ENCODE measurements at regions not wholly inside any gene's neighbourhood (a gene's known extent, or its start where the extent isn't known, plus 50 kb on each side); places are given as distances from the start of the nearest gene placed in this dataset.
"Not testable (repeated sequence)": the region's sequence is repeated elsewhere in the genome, so short reads cannot be mapped to it uniquely, and the experiment has no call there.

DNA sequence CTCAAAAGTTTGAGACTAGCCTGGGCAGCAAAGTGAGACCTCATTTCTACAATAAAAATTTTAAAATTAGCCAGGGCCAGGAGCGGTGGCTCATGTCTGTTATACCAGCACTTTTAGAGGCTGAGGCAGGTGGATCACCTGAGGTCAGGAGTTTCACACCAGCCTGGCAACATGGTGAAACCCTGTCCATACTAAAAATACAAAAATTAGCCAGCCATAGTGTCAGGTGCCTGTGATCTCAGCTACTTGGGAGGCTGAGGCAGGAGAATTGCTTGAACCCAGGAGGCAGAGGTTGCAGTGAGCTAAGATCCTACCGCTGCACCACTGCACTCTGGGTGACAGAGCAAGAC is 85.1 kb upstream of the MAP4 start:
- DNase-seq; H3K9me3 ChIP-seq; H3K36me3 ChIP-seq; H3K27ac ChIP-seq; H3K27me3 ChIP-seq; H3K4me1 ChIP-seq; intact Hi-C loops (cut with DNase I); H3K4me3 ChIP-seq: not testable (repeated sequence)
- 92 to 100% methylated on average over 1 to 2 of the region's 2 CpGs for WGBS, 2 donors

DNA sequence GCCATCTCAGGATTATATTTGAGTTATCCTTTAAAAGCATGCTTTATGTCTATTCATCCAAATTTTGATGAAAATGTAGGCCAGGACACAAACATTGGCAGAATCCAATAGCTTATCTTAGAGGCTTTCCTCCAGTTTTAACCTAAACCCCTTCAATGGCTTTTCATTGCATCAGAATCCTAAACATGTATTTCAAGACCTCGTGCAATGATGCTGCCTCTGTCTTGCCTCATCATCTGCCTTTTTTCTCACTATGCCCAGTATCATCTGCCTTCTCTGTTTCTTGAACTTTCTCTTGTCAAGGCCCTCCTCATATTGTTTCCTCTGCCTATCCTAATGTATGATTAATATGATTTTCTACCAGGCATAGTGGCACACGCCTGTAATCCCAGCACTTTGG is 76.1 kb upstream of the MAP4 start:
- Histone ChIP-seq H3K27me3 (no peaks in the 10 kb centered on the region), H3K4me1 (peaks cover 0 to 17% (median 7%) of the 10 kb centered on the region in 3 donors), H3K9me3 (no peaks in the 10 kb centered on the region), H3K27ac (no peak overlapping the region), H3K4me3 (no peak overlapping the region), H3K36me3 (no peaks in the 10 kb centered on the region)
- TF ChIP-seq, protein P1, sequence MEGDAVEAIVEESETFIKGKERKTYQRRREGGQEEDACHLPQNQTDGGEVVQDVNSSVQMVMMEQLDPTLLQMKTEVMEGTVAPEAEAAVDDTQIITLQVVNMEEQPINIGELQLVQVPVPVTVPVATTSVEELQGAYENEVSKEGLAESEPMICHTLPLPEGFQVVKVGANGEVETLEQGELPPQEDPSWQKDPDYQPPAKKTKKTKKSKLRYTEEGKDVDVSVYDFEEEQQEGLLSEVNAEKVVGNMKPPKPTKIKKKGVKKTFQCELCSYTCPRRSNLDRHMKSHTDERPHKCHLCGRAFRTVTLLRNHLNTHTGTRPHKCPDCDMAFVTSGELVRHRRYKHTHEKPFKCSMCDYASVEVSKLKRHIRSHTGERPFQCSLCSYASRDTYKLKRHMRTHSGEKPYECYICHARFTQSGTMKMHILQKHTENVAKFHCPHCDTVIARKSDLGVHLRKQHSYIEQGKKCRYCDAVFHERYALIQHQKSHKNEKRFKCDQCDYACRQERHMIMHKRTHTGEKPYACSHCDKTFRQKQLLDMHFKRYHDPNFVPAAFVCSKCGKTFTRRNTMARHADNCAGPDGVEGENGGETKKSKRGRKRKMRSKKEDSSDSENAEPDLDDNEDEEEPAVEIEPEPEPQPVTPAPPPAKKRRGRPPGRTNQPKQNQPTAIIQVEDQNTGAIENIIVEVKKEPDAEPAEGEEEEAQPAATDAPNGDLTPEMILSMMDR (IDR thresholded peaks at IDR 0.05) = no peak
- TF ChIP-seq POLR2A (IDR thresholded peaks at IDR 0.05) = no peak
- WGBS, 2 donors = 38 to 55% methylated on average over 2 of the region's 2 CpGs
- intact Hi-C loops (cut with DNase I) = no loop called here
- no peak for DNase-seq

DNA sequence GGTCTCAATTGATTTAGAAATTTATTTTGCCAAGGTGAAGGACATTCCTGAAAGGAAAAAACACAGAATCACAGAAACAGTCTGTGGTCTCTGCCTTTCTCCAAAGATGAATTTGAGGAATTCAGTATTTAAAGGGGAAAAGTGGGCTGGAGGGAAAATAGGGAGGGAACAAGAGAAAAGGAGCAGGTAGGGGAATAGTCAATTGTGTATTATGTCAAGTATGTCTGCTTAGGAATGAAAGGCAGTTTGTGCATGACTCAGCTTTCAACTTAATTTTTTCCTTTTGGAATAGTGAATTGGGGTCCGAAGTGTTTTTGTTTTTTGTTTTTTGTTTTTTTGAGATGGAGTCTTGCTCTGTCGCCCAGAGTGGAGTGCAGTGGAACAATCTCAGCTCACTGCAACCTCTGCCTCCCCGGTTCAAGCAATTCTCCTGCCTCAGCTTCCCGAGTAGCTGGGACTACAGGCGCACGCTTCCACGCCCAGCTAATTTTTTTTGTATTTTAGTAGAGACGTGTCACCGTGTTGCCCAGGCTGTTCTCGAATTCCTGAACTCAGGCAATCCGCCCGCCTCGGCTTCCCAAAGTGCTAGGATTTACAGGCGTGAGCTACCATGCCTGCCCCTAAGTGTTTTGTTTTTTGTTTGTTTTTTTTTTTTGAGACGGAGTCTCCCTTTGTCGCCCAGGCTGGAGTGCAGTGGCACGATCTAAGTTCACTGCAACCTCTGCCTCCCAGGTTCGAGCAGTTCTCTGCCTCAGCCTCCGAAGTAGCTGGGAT is 74.1 kb upstream of the MAP4 start:
- DNase-seq = no peak
- Histone ChIP-seq H3K36me3 (no peaks in the 10 kb centered on the region), H3K27me3 (no peaks in the 10 kb centered on the region), H3K27ac (no peak overlapping the region), H3K4me3 (no peak overlapping the region), H3K9me3 (no peaks in the 10 kb centered on the region), H3K4me1 (peaks cover 13 to 36% (median 26%) of the 10 kb centered on the region in 3 donors)
- 93 to 94% methylated on average over 19 of the region's 19 CpGs for WGBS, 2 donors
- TF ChIP-seq, protein P1 (IDR thresholded peaks at IDR 0.05) = no peak
- TF ChIP-seq POLR2A (IDR thresholded peaks at IDR 0.05) = no peak
- intact Hi-C loops (cut with DNase I) = no loop called here

DNA sequence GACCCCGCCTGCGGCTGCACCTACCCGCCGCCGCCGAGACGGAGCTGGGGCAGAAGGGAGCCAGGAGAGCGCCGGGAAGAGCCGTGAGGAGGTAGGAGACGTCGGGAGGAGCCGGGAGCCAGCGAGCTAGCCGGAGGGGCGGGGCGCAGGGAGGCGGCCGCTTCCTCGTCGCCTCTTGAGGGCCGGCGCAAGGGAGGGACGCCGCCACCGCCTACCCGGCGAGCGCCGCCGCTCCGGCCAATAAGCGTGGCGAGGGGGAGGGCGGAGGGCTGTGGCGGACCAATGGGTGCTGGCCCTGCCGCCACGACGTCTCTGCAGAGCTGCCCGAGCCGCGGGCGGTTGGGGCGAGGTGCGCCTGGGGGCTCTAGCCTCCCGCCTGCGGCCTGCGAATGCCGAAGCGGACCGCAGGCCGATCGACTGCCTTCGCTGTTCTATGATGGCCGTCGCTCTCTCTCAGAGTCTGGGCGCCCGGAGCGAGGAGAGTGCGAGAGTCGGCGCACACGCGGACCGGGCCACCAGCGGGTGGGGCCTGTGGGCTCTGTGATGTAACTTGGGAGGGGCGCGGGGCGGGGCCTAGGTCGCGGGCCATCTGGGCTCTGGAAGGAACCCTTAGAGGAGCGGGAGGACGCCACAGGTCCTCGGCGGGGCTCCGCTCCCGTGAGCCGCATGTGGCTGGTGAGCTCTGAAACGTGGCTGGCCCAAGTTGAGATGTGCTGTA is 72.7 kb upstream of the MAP4 start:
- Histone ChIP-seq H3K36me3 (peaks cover 0 to 4% (median 0%) of the 10 kb centered on the region in 3 donors), H3K27ac (peak overlapping the region; percentile 97 to 100 (median 98)), H3K9me3 (no peaks in the 10 kb centered on the region), H3K27me3 (no peaks in the 10 kb centered on the region), H3K4me3 (peak overlapping the region; percentile 82 to 99 (median 94)), H3K4me1 (peaks cover 13 to 47% (median 28%) of the 10 kb centered on the region in 3 donors)
- 0% methylated on average over 11 to 28 of the region's 79 CpGs for WGBS, 2 donors
- TF ChIP-seq, protein P1 (IDR thresholded peaks at IDR 0.05) = no peak
- TF ChIP-seq POLR2A (IDR thresholded peaks at IDR 0.05) = peak in 3 of 4 donors; percentile 82 to 90 (median 83)
- intact Hi-C loops (cut with DNase I) = no loop called here
- DNase-seq = peak; percentile 69

DNA sequence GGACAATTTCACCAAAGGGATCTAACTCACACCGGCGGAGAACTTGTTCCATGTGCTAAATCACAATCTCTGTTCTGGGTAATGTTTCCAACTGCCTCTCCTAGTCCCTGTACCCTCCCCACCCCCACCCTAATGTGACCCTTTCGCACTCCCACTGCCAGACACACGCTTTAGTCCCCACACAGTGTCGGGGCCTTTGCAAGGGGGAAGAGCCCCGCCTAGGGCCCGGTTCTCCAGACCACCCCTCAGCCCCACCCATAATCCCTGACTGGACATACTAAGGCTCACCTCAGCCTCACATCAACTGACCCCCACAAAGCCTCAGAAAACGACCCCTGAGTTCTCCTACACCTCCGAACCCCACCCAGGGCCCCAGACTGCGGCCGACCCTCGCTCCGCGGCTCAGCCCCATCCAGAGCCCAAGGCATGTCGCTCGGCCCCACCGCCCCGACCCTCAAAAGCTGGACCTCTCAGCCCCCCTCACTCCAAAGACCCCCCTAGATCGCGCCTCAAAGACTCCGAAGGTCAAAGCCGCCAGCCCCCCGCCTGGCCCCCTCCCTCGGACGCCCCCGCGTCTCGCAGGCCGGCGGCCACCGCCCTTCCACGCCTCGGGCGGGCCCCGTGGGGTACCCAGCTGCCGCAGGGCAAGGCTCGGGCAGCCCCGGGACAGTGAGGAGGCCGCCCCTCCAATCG is 72.0 kb upstream of the MAP4 start:
- H3K36me3 ChIP-seq = peaks cover 0 to 11% (median 0%) of the 10 kb centered on the region in 3 donors
- TF ChIP-seq POLR2A (IDR thresholded peaks at IDR 0.05) = no peak
- TF ChIP-seq, protein P1 (IDR thresholded peaks at IDR 0.05) = no peak
- H3K4me3 ChIP-seq = peak overlapping the region; percentile 82 to 99 (median 94)
- no peaks in the 10 kb centered on the region for H3K27me3 ChIP-seq
- intact Hi-C loops (cut with DNase I) = no loop called here
- peaks cover 13 to 47% (median 28%) of the 10 kb centered on the region in 3 donors for H3K4me1 ChIP-seq
- H3K9me3 ChIP-seq = no peaks in the 10 kb centered on the region
- DNase-seq = no peak
- 0% methylated on average over 4 to 9 of the region's 40 CpGs for WGBS, 2 donors
- H3K27ac ChIP-seq = peak overlapping the region; percentile 97 to 100 (median 98)

Data from esophagus squamous epithelium (tissue), 5 donors.